Kidney epithelial cell (primary cell): ENCODE measurements at regions not wholly inside any gene's neighbourhood (a gene's known extent, or its start where the extent isn't known, plus 50 kb on each side); places are given as distances from the start of the nearest gene placed in this dataset.

Source experiments
- DNase-seq: peaks from one replicate; pipeline ENCODE4 v3.0.0-alpha.2; 2010; ENCODE audit warnings: low read depth
- H3K27me3 ChIP-seq: 2 replicates; pipeline ENCODE4 v1.6.0; 2011; ENCODE audit warnings: low read length; ENCODE audit not compliant: control insufficient read depth, insufficient read depth
- H3K36me3 ChIP-seq: 2 replicates; pipeline ENCODE4 v1.5.1; 2011; ENCODE audit warnings: low read length; ENCODE audit not compliant: control insufficient read depth, insufficient read depth
- H3K4me3 ChIP-seq: 2 replicates; pipeline ENCODE4 v1.5.1; 2011; ENCODE audit warnings: low read depth, mild to moderate bottlenecking, control low read depth, low read length
- CTCF ChIP-seq: IDR thresholded peaks from 2 replicates; pipeline ENCODE4 v1.5.1; 2011; ENCODE audit warnings: mild to moderate bottlenecking, moderate library complexity, low read length, control low read depth, inconsistent platforms; ENCODE audit not compliant: insufficient read depth, poor library complexity, severe bottlenecking

- no peaks in the 10 kb centered on the region for H3K27me3 ChIP-seq
- H3K4me3 ChIP-seq, result no peak overlapping the region
- DNase-seq, result no peak
- no peaks in the 10 kb centered on the region for H3K36me3 ChIP-seq
- no peak for TF ChIP-seq CTCF
Measured at GRCh38 chr2:174668075-174668474, 70.5 kb upstream of the WIPF1 start.

DNA sequence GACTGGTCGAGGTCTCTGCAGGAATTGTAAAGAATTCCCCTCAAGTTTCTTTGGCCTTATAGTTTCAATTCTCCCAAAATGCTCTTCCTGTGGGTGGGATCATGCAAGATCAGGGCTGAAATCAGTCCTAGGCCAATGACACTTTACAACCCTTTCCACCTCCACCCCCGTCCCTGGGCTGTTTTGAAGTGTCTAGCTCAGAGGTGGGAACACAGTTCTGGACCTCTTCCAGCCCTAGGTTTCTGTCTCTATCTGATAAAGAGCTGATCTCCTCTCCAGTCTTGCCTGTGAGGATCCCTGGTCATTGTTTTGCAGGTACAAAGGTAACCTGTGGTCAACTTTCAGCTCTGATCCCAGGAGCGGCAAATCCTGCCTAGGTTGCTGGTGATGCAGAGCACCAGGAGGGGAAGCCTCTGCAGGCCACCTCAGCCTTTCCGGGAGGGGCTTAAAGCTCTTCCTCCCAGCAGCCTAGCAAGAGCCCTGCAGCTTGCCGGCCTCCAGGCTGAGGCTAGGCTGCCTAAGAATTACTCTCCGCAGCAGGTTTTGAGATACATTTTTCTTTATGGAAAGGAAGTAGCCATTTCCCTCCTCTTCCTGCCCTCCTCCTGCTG, 69.8 kb upstream of the WIPF1 start:
- no peak overlapping the region for H3K4me3 ChIP-seq
- no peaks in the 10 kb centered on the region for H3K36me3 ChIP-seq
- no peak for TF ChIP-seq CTCF
- no peaks in the 10 kb centered on the region for H3K27me3 ChIP-seq
- no peak for DNase-seq

- Histone ChIP-seq H3K4me3 (no peak overlapping the region), H3K27me3 (no peaks in the 10 kb centered on the region)
- TF ChIP-seq CTCF, result no peak
Measured at GRCh38 chr2:174666845-174667244, 69.2 kb upstream of the WIPF1 start.

DNA sequence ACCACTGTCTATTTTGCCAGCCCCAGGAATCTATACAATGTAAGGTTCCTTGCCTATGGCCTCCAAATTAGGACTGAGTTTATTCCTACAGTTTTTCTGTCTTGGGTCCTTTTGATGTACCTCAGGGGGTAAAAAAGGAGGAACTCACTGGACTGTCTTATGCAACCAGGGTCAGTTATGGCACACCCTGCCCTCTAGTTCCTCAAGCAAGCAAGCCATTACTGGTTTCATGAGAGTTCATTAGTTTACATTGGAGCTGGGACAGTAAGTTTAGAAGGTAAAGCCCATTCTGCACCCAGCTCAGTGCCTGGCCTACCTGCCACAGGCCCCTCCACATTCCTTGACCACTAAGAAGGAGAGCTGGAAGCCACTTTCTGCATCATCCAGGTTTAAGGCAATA, 68.7 kb upstream of the WIPF1 start:
- DNase-seq, result no peak
- H3K27me3 ChIP-seq, result no peaks in the 10 kb centered on the region
- H3K4me3 ChIP-seq, result no peak overlapping the region
- TF ChIP-seq CTCF, result no peak
- no peaks in the 10 kb centered on the region for H3K36me3 ChIP-seq

More at GRCh38 chr2:174666845-174667244, 69.2 kb upstream of the WIPF1 start:
- no peak for DNase-seq
- no peaks in the 10 kb centered on the region for H3K36me3 ChIP-seq

DNA sequence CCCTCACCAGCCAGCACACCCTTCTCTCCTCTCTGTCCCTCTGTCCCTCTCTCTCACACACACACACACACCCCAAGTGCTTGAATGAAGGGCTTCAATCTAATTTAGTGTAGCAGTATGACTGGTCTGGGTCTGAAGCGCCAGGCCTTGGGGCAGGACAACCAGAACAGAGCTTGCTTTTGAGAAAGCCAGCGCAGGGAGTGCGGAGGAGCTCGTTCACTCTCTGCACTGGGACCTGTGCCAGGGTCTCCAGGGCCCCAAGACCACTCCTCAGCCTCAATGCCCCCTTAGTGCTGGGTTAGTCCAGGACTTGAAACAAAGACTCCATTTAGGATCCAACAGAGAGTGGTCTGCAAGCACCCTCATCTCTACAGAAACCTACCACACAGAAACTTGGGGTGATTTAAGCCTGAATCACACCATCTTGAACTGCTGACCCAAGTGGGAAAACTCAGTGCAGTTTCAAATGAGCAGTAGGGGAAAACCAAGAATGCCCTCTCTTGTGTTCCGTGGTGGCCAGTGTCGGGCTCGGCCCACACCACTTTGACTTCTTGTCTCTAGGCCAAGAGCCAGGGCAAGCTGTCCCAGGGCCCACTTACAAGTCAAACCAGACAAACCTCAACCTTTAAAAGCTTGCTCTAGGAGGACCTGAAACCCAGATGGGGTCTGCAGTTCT, 66.6 kb upstream of the WIPF1 start:
- Histone ChIP-seq H3K27me3 (no peaks in the 10 kb centered on the region), H3K36me3 (no peaks in the 10 kb centered on the region), H3K4me3 (no peak overlapping the region)
- DNase-seq, result no peak
- TF ChIP-seq CTCF, result no peak

- H3K27me3 ChIP-seq, result no peaks in the 10 kb centered on the region
- H3K4me3 ChIP-seq, result no peak overlapping the region
- H3K36me3 ChIP-seq, result no peaks in the 10 kb centered on the region
- TF ChIP-seq CTCF, result no peak
- DNase-seq, result no peak
Measured at GRCh38 chr2:174663550-174663949, 65.9 kb upstream of the WIPF1 start.
